HG03097 (cell line): ENCODE measurements at regions not wholly inside any gene's neighbourhood (a gene's known extent, or its start where the extent isn't known, plus 50 kb on each side); places are given as distances from the start of the nearest gene placed in this dataset.
"Not testable (repeated sequence)": the region's sequence is repeated elsewhere in the genome, so short reads cannot be mapped to it uniquely, and the experiment has no call there.

ENCODE experiments used
- ATAC-seq: cut with Tn5 transposase; IDR thresholded peaks from one replicate; pipeline ENCODE4 v1.9.1; 2021; ENCODE audit not compliant: unreplicated experiment, low FRiP score

DNA sequence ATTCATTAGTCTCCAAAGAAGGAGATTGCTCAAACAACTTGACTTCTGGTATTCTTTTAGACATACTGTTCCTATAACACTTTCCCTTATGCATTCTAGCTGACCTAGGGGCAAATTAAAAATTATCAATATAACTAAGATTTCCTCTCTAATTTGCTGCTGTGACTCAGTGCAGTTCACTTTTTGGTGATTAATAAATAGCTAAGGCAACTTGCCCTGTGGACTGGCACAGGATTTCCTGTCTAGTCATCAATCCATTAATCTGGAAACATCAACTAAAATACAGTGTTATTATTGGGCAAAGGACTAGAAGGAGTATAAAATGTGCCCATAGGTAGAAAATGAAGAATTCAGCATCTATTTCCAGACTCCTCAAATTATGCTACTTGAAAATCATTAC is 83.5 kb upstream of the SERPINE2 start:
- ATAC-seq, result no peak

DNA sequence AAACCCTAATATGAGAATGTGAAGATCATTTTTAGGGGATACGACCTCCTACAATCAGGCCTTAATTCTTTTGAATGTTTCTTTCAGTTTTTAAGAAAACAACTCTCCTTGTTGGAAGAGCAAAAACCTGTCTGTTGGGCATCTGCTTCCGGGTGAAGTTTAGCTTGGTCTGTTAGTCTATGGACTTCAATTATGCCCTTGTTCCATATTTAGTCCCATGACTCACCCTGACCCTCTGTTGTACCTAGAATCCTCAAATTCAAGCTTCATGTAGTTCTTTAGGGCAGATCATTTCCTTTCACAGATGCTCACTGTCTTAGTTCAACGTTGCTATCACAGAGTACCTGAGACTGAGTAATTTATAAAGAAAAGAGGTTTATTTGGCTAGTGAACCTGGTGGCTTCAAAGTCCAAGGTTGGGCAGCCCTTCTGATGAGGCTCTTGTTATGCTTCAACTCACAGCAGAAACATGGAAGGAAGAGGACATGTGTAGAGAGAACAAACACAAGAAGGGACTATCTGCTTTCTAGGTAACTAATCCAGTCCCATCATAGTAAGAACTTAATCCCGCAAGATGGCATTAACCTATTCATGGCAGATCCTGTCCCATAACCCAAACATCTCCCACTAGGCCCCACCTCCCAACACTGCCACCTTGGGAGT is 82.5 kb upstream of the SERPINE2 start:
- ATAC-seq, result no peak

DNA sequence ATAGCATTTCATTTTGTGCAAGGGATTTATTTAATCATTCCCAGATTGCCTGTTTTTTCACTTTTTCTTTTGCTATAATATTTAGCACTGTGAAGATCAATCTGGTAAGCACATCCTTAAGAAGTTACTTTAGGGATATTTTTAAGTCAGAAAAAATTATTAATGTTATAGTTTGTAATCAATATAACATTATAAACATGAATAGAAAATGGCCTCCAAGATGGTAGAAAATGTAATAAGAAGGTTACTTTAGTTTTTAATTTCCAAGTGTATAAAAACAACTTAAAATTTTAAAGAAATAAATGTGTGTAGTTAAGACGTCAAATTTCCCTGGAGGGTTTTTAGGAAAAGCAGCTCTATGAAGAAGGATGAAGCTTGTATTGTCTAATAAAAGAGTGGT is 81.9 kb upstream of the SERPINE2 start:
- ATAC-seq, result no peak

DNA sequence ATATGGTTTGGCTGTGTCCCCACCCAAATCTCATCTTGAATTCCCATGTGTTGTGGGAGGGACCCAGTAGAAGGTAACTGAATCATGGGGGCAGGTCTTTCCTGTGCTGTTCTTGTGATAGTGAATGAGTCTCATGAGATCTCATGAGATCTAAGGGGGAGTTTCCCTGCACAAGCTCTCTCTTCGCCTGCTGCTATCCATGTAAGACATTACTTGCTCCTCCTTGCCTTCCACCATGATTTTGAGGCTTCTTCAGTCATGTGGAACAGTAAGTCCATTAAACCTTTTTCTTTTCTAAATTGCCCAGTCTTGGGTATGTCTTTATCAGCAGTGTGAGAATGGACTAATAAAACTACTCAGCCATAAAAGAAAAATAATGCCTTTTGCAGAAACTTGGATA is 80.8 kb upstream of the SERPINE2 start:
- not testable (repeated sequence) for ATAC-seq

DNA sequence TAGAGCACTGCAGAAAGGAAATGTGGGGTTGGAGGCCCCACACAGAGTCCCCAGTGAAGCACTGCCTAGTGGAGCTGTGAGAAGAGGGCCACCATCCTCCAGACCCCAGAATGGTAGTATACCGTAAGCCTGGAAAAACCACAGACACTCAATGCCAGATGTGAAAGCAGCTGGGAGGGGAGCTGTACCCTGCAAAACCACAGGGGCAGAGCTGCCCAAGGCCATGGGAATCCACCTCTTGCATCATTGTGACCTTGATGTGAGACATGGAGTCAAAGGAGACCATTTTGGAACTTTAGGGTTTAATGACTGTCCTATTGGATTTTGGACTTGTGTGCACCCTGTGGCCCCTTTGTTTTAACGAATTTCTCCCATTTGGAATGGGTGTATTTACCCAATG is 75.3 kb upstream of the SERPINE2 start:
- no peak for ATAC-seq

DNA sequence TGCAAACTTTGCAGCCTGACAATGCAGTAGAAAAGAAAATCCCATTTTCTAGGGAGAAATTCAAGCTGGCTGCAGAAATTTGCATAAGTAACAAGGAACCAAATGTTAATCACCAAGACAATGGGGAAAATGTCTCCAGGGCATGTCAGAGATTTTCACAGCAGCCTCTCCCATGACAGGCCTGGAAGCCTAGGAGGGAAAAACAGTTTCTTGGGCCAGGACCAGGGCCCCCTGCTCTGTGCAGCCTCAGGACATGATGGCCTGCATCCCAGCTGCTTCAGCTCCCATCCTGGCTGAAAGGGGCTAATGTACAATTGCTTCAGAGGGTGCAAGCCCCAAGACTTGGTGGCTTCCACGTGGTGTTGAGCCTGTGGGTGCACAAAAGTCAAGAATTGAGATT is 74.8 kb upstream of the SERPINE2 start:
- ATAC-seq, result not testable (repeated sequence)

DNA sequence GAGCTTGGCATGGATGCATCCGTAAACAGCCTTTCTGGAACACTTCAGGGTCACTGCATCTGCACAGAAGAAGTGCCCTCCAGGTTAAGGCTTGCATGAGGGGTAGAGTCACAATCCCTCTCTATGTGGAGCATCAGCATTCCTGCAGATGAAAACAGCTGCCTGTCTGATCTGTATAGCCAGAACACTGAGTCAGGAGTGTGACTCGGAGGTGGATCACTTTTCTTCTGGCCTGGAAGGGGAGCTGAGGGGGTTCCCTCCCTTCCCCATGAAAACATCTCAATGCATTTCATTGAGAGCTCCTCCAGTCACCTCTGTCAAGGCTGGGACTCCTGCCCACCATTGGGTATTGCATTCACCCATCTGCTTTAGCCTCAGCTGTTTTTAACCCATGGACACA is 72.5 kb upstream of the SERPINE2 start:
- no peak for ATAC-seq

DNA sequence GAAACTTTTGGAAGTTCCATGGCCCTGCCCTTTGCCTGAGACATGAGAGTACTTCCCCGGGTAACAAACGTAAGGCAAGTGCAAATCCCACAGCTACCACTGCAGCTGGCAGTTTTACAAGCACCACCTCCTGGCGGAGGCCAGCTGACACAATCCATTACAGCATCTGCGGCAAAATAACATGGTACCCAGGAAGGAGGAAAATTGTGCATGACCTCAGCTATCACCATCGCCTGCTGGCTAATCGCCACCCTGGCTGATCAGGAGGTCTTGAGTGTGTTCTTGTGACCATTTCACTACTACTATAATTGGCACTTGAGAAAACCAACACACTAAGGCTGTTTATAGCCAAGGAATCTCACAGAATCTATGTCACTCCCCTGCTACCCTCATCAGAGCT is 71.7 kb upstream of the SERPINE2 start:
- ATAC-seq, result no peak

DNA sequence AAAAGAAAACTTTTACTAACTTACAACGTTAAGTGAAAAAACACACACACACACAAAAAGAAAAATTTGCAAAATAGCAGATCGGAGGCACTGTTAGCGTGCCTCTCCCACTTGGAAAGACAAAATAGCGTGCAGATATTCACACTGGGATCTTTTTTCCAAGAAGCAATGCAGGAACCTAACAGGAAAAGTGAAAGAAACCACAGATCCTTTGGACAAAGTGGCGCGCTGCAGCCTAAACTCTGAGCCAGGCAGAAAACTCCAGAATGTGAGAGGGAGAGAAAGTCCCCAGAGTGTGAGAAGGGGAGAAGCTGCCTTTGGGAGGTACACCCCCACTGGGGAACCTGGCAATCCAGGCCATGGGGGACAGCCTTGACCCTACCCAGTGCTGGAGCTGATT is 70.7 kb upstream of the SERPINE2 start:
- no peak for ATAC-seq

DNA sequence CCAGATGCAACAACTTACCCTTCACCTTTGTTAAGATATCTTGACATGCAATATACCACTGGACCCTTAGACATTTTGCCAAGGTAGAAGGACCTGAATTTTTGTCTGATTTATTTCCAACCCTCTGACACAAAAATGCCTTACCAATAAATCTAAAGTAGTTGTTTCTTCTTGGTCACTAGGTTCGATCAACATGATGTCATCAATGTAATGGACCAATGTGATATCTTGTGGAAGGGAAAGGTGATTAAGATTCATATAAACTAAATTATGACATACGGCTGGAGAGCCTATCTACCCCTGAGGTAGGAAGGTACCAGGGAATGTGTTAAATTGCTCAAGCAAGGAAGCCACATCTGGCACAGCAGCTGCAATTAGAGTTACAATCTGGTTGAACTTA is 67.7 kb upstream of the SERPINE2 start:
- no peak for ATAC-seq

DNA sequence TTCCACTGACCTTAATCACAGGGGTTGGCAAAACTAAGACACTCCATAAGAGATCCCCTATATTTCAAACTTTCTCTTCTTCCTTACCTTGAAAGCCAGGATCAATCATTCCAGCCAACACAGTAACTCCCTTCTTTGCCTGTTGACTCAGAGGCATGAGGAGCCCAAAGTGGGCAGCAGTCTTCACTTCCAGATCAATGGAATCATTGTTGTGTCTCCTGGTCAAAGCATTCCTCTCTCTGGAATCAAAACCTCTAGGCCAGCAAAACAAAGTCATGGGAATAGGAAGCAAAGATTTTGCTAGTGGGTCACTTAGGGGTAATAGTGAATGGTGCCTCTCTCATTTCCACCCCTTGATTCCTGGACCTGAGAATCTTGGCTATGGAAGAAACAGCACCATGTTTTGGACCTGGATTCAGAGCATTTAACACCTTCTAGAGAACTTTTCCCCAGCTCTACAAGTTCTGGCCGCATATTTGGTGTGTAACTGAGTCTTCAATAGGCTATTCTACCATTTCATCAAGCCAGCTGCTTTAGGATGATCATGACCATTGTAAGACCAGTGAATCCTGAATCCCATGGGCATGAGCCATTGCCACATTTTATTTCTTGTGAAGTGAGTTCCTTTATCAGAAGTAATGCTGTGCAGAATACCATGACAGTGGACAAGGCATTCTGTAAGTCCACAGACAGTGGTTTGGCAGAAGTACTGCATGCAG is 65.7 kb upstream of the SERPINE2 start:
- no peak for ATAC-seq

DNA sequence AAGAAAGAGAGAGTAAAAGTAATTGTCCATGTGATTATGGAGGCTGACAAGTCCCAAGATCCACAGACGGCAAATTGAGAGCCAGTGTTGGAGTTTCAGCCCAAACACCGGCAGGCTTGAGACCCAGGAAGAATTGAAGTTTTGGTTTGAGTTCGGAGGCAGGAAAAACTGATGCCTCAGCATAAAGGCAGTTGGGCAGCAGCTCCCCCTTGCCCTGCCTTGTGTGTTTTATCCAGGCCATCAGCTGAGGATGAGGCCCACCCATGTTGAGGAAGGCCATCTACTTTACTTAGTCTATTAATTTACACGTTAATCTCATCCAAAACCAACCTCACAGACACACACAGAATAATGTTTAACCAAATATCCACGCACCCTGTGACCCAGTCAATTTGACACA is 64.6 kb upstream of the SERPINE2 start:
- no peak for ATAC-seq

DNA sequence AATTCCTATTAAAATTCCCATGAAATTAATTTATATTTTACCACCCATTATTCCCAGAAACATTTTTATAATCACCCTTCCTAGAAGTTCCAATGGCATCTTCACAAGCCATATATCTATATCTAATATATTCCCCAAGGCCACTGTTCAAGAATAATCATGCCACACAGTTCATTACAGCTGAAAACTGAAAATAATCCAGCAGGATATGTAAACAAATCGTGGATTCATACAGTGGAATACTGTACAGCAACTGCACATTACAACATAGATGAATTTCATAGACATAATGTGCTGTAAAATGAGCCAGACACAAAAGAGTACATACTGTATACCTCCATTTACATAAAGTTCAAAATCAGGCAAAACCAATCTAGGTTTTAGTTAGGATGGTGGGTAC is 63.9 kb upstream of the SERPINE2 start:
- no peak for ATAC-seq

DNA sequence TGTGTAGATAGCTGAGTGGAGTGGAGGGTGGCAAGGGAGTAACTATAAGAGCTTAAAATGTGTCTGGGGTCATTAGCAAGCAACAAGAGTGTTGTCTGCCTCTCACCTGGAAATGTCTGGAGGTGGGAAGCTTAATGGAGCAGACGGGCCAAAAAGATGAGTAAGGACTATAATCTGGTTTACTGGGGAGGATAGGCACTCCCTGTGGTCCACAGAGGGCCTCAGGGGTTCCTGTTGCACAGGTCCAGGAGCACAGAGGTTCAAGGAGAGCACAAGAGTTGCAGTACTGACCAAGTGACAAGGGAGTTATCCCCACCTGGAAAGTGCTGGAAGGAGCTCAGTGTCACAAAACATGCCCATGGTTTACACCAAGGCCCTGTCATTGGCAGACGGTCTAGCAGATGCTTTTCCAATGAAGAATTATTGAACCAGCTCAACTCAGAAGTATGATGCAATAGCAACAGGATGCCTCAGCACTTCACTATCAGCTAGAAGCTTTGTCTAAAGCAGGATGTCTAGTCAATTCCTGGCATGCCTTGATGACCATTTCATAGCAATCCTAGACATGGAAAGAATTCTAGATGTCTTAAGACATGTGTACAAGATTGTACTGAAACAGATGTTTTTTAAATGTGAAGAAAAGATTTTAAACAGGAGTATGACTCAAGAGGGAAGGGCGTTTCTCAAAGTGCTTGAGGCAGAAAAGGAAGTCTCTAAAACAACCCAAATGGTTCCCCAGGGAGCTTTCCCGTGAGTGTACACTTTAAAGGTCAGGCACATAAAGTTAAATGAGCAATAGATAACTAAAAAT is 62.9 kb upstream of the SERPINE2 start:
- ATAC-seq, result no peak

DNA sequence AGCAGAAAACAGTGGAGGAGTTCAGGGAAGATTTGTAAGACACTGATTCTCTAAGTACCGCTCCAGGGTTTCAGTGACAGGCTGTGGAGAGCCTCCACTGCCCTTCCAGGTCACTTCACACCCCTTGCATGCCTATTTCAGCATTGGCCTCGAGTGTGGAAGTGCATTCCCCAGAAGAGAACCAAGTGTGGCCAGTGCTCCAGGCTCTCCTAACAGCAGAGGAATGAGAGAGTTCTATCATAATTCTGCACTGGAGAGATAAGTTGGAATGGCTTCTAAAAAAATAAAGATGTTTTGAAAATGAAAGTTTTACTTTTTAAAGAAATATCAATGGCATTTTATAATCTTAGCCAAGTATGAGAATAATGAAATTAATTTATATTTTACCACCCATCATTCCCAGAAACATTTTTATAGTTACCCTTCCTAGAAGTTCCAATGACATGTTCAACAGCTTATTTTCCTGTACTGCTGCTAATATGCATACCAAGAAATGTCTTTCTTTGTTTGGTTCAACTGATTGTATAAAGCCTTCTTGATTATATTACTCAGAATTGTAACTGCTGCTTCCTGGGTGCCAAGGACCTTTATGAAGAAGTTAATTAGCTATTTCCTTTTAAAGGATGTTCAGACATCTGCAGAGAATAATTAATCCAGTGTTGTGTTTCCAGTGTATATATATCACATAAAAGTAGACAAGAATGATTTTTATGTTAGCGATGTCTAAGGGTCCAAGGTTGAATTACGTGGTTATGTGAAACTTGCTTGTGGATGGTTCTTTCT is 61.0 kb upstream of the SERPINE2 start:
- ATAC-seq, result no peak

DNA sequence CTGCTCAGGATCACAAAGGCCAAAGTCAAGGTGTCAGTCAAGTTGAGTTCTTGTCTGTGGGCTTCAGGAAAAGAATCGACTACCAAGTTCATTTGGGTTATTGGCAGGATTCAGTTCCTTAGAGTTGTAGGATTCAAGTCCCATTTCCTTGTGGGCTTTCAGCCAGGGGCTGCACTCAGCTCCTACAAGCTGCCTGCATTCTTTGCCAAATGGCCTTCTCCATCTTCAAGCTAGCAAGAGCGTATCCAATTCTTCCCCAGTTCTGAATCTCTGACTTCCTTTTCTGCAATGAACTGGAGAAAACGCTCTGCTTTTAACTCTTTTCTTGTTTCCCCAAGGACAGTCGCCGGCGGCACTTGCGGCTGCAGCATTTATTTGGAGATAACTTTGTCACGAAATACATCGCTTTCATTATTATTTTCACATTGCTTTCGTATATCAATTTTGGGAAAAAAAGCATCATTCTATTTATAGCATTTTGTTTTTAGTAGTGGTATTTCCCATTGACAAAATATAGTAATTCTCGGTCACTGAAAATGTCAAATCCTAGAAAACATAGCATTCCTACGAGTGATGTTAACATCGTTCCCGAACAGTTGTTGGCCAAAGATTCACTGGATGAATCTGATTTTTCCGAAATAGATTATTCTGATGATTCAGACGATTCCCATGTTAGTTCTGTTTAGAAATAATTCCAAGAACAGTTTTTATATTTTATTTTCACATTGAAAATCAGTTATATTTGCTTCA is 59.6 kb upstream of the SERPINE2 start:
- ATAC-seq, result no peak

DNA sequence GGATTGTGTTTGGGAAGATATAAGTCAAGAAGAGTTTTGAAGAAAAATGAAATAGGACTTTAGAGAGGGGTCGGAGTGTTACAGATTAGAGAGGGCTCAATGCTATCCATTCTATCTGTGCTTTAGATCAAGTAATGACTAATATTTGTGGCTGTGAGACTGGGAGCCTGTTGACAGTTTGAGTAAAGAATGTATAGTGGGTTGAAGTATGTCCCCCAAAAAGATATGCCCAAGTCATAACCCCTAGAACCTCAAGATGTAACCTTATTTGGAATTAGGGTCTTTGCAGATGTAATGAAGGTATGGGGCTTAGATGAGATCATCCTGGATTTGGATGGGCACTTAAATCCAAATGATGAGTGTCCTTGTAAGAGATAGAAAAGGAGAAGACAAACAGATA is 55.3 kb upstream of the SERPINE2 start:
- no peak for ATAC-seq

DNA sequence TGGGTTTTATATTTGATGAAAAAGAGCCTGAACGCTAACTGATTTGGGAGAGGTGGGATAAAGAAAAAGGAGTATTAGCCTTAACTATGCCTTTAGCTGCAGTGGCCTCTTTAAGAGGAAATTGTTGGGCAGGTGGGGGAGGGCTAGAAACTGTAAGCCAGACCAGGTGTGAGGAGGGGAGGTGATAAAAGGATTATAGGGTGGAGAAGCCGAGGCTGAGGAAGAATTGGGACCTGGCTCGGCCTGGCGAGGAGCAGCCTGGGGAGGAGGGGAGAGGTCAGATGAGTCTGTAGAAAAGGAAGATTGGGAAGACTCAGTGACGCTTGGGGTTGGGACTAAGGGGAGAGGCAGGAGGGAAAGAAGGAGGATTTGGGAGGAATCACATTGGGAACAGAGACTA is 52.6 kb upstream of the SERPINE2 start:
- not testable (repeated sequence) for ATAC-seq

DNA sequence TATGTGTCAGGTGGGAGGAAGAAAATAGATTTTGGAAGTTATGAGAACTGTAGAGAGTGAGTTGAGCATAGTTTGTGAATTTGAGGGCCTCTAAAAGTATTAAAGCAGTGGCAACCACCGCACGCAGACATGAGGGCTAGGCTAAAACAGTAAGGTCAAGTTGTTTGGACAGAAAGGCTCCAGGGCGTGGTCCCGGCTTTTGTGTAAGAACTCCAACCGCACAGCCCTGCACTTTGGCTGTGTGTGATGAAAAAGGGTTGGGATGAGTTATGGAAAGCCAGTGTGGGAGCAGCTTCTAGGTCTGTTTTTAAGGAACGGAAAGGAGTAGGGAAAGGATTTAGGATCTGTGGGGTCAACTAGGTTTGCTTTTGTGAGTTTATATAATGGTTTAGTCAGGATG is 50.5 kb upstream of the SERPINE2 start:
- not testable (repeated sequence) for ATAC-seq
